Nephron (organoid): ENCODE measurements at regions not wholly inside any gene's neighbourhood (a gene's known extent, or its start where the extent isn't known, plus 50 kb on each side); places are given as distances from the start of the nearest gene placed in this dataset.

ENCODE experiments used
- H3K27ac Mint-ChIP-seq, 3 experiments: 2 replicates each; pipeline ENCODE4 v1.8.0; 2020; ENCODE audit warnings: mixed read lengths in 3 of 3, mild to moderate bottlenecking in 2 of 3, moderate library complexity in 1 of 3
- H3K27me3 Mint-ChIP-seq: 2 replicates; pipeline ENCODE4 v1.8.0; 2021; ENCODE audit warnings: low read depth, mild to moderate bottlenecking, moderate library complexity, mixed read lengths
- H3K36me3 Mint-ChIP-seq: 2 replicates; pipeline ENCODE4 v1.8.0; 2020; ENCODE audit warnings: low read depth, mixed read lengths
- H3K4me1 Mint-ChIP-seq: 2 replicates; pipeline ENCODE4 v1.8.0; 2020; ENCODE audit warnings: mixed read lengths
- H3K4me3 Mint-ChIP-seq, 3 experiments: 2 replicates each; pipeline ENCODE4 v1.8.0; 2020; ENCODE audit warnings: mild to moderate bottlenecking in 3 of 3, mixed read lengths in 3 of 3, moderate library complexity in 2 of 3
- H3K9me3 Mint-ChIP-seq: 2 replicates; pipeline ENCODE4 v1.8.0; 2020; ENCODE audit warnings: mixed read lengths
- TF ChIP-seq, protein P1 (sequence below), 3 experiments: fragments of 200-600 bp; sonication (generic); IDR thresholded peaks; one replicate each; pipeline ENCODE4 v1.5.0; 2021; ENCODE audit warnings: antibody characterized with exemption in 3 of 3; ENCODE audit not compliant: unreplicated experiment in 3 of 3

DNA sequence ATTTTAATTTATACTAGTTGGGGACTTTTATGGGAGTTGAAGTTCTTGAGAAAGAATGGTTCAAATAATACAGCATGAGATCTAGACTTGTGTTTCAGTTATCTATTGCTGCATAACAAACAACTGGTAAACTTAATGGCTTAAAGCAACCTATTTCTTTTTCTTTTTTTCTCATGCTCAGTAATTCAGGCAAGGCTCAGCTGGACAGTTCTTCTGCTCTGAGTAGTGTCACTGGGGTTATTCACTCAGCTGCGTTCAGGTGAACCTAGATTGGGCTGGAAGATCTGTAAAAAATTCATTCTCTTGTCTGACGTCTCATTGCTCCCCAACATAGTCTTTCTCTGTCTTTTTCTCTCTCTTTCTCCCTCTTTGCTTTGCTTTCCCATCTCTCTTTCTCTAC is 291.7 kb downstream of the GBA3 start:
- Mint-ChIP-seq H3K36me3 (no peaks in the 10 kb centered on the region), H3K4me3 (no peak overlapping the region), H3K27ac (no peak overlapping the region), H3K4me1 (no peaks in the 10 kb centered on the region), H3K27me3 (no peaks in the 10 kb centered on the region), H3K9me3 (peaks cover 23% of the 10 kb centered on the region)
- TF ChIP-seq, protein P1, sequence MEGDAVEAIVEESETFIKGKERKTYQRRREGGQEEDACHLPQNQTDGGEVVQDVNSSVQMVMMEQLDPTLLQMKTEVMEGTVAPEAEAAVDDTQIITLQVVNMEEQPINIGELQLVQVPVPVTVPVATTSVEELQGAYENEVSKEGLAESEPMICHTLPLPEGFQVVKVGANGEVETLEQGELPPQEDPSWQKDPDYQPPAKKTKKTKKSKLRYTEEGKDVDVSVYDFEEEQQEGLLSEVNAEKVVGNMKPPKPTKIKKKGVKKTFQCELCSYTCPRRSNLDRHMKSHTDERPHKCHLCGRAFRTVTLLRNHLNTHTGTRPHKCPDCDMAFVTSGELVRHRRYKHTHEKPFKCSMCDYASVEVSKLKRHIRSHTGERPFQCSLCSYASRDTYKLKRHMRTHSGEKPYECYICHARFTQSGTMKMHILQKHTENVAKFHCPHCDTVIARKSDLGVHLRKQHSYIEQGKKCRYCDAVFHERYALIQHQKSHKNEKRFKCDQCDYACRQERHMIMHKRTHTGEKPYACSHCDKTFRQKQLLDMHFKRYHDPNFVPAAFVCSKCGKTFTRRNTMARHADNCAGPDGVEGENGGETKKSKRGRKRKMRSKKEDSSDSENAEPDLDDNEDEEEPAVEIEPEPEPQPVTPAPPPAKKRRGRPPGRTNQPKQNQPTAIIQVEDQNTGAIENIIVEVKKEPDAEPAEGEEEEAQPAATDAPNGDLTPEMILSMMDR (IDR thresholded peaks at IDR 0.05; ENCODE audit: unreplicated experiment in 3 of 3): no peak

DNA sequence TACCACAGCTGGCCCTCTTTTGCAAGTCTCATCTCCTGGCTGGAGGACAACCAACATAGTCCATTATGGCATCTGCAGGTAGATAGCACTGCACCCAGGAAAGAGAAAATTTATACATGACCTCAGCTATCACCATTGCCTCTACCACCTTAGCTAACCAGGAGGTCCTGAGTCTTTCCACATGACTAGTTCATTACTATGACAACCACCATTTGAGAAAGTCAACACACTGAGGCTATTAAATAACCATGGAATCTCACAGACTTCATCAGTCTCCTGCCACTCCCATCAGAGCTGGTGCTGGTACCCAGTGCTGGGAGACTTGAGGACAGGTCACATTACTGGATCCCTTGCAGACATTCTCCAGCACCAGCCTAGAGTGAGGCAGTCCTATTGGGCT is 285.9 kb downstream of the GBA3 start:
- Mint-ChIP-seq H3K9me3 (peaks cover 19% of the 10 kb centered on the region), H3K27ac (no peak overlapping the region), H3K4me3 (no peak overlapping the region), H3K36me3 (no peaks in the 10 kb centered on the region), H3K4me1 (no peaks in the 10 kb centered on the region), H3K27me3 (no peaks in the 10 kb centered on the region)
- TF ChIP-seq, protein P1 (IDR thresholded peaks at IDR 0.05; ENCODE audit: unreplicated experiment in 3 of 3): no peak

DNA sequence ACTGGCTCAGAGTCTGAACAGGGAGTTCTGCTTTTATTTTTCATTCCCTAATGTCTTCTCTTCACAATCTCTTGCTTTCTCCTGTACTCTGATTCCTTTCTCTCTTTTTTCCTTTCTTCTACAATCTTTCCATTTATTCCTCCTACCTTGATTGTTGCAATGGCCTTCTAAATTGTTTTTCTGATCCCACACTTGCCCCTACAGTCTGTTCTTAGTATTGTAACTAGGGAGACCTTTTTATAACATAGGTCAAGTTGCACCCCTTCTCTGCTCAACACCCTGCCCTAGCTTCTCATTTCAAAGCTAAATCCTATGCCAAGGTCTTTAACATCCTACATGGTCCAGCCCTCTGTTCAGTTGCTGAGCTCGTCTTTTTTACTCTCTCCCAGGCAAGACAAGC is 277.9 kb downstream of the GBA3 start:
- Mint-ChIP-seq H3K36me3 (no peaks in the 10 kb centered on the region), H3K4me1 (no peaks in the 10 kb centered on the region), H3K27me3 (no peaks in the 10 kb centered on the region), H3K27ac (no peak overlapping the region), H3K9me3 (peaks cover 13% of the 10 kb centered on the region), H3K4me3 (no peak overlapping the region)
- TF ChIP-seq, protein P1 (IDR thresholded peaks at IDR 0.05; ENCODE audit: unreplicated experiment in 3 of 3): no peak

DNA sequence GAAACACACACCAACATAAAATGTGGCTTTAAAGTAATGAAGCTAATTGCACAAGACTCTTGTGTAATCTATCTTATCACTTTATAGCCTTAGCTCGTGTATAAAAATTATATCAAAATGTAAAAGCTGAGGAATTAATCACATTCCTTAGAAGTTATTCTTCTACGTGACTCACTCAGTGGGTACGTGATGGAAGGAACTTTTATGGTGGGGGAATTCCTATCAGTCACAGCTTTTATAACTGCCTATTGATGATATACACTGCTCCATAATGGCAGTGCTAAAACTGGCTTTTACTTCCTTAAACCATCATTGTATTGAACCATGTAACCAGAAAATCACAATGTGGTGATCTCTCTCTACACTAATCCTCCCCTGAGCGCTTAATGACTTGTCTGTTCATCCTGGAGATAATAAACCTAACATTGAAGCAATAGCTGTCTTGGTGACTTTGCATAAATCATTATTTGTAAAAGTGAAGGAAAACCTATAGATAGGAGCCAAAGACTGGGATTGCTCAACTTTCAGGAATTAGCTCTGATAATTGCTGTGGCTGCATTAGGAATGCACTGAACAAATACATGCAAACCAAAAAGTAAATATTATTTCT is 276.7 kb downstream of the GBA3 start:
- Mint-ChIP-seq H3K4me1 (no peaks in the 10 kb centered on the region), H3K36me3 (no peaks in the 10 kb centered on the region), H3K9me3 (peaks cover 15% of the 10 kb centered on the region), H3K4me3 (no peak overlapping the region), H3K27ac (no peak overlapping the region), H3K27me3 (no peaks in the 10 kb centered on the region)
- TF ChIP-seq, protein P1 (IDR thresholded peaks at IDR 0.05; ENCODE audit: unreplicated experiment in 3 of 3): no peak

DNA sequence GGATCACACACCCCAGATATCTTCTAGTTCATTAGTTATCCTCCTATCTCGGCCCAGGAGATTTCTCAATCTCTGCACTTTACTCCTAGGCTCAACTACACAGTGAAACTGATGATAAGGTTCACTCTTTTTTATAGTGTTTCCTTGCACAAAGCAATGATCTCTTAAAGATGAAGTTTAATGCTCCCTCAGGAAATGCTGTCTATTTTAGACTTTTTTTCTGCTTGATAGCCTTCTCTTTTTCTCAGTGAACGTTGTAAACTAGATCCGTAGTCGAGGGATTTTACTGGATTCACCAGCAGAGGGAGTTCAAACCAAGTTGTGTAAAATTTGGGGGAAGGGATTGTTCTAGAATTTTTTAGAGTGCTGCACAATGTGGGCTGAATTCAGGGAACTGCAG is 269.6 kb downstream of the GBA3 start:
- TF ChIP-seq, protein P1 (IDR thresholded peaks at IDR 0.05; ENCODE audit: unreplicated experiment in 3 of 3): peak; percentile 48 to 62 (median 48)
- Mint-ChIP-seq H3K27me3 (no peaks in the 10 kb centered on the region), H3K36me3 (no peaks in the 10 kb centered on the region), H3K27ac (no peak overlapping the region), H3K9me3 (peaks cover 4% of the 10 kb centered on the region), H3K4me1 (no peaks in the 10 kb centered on the region), H3K4me3 (no peak overlapping the region)

DNA sequence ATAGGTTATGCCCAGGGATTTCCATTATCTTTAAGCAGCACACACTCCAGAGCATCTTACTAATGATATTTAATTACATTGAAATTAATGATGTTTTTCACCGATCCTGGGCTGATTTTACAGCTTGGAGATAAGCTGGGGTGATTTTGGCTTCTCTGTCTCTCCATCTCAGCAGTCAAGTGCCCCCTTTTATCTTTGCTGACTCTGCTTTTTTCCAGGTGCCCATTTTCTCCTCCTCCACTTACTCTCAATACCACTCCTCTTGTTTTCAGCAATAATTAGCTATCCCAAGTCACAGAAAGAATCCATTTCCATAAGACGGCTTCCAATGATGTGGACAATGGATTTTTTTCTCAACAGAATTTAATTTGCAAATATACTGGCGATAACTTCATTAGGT is 266.7 kb downstream of the GBA3 start:
- Mint-ChIP-seq H3K4me1 (no peaks in the 10 kb centered on the region), H3K36me3 (no peaks in the 10 kb centered on the region), H3K4me3 (no peak overlapping the region), H3K27me3 (no peaks in the 10 kb centered on the region), H3K9me3 (peaks cover 3% of the 10 kb centered on the region), H3K27ac (no peak overlapping the region)
- TF ChIP-seq, protein P1 (IDR thresholded peaks at IDR 0.05; ENCODE audit: unreplicated experiment in 3 of 3): no peak
